ENCODE measurements at regions not wholly inside any gene's neighbourhood (a gene's known extent, or its start where the extent isn't known, plus 50 kb on each side); places are given as distances from the start of the nearest gene placed in this dataset.

- no peak for DNase-seq (ENCODE audit: low read depth)
Observed at GRCh38 chr5:58403822-58404433, 56.0 kb downstream of the PLK2 start.

DNA sequence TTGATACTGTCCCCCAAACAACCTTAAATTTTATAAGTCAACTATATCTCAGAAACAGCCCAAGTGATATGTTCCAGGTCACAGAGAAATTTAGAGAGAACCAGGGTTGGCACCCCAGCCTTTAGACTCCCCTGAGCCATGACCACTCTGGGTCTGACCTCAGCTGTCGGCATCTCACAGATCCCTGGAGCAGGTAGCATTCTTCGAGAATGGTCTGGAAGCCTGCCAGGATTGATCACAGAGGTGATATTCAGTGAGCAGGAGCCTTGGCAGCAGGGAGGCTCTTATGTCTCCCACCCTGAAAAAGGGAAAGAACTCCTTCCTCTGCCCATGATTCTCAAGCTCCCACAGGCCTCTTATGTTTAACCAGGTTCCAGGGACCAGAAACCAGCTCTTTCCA lies 58.2 kb downstream of the PLK2 start:
- no peak for DNase-seq (ENCODE audit: low read depth)

DNA sequence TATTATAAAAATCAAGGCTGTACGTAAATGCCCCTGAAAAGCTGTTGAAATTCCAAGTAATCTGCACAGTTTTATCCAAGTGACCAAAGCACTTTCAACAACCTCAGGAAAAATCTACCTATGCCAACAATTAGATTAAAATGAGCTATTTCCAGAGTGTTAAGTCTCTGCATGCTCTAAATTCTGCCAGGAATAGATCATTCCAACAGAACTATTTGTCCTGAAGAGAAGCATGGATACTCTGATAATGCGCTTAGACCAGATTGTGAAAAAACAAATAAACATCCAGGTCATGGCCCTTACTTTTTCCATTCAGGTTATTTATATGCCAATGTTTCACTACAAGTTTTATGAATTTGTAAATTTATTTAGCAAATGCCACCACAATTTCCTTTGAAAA lies 59.1 kb downstream of the PLK2 start:
- DNase-seq (ENCODE audit: low read depth) = no peak

DNA sequence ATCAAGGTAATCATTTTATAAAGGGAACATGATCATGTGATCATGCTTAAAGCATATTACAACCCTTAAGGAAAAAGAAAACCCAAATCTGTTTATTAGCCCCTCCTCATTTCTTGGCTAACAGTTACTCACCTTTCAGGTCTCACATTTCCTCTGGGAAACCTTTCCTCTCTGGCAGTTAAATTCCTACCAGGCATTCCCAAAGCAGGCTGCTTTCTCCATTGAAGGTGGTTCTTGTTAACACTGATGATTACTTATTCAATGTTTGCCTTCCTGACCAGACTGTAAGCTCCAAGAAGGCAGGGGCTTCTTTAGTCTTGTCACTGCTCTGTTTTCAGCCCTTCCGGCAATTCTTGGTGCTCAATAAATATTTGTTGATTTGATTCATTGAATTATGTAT lies 59.9 kb downstream of the PLK2 start:
- DNase-seq (ENCODE audit: low read depth) = no peak

DNA sequence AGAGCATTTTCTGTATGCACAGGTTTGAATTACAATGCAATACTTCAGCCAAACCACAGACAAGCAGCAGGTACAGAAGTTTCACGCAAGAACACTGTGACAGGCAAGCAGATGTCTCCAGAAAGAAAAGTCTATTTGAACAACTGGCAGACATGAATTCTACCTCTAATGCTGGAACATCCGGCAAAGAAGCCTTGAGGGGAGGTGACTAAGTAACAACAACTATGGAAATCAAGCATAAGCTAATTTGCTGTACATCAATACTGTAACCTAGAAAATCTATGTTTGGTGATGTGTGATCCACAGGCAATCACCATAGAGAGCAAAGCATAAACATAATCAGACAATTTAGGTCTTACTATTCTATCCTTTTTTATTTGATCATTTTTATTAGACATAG lies 65.5 kb downstream of the PLK2 start:
- no peak for DNase-seq (ENCODE audit: low read depth)

GRCh38 chr5:58393716-58394115 lies 66.2 kb downstream of the PLK2 start:
- DNase-seq (ENCODE audit: low read depth) = no peak

DNA sequence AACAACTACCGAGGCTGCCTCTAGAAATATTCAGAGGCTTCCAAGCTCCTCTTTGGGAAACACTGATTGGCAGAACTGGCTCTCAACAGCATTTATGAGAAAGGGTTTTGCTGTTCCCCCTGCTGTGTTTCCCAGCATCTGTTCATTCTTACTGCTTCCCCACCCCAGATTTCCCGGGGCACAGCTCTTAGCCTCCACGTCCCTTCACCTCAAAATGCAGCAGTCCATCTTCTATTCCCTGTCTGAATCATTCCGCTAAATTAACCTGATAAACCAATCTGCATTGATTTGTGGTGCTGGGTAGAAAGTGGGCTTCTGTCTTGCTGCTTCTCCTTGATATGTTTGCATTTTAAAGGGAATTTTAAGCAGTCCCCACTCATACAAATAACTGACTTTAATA lies 67.4 kb downstream of the PLK2 start:
- no peak for DNase-seq (ENCODE audit: low read depth)

GRCh38 chr5:58383448-58383847 lies 76.4 kb downstream of the PLK2 start:
- no peak for DNase-seq (ENCODE audit: low read depth)

- DNase-seq (ENCODE audit: low read depth) = no peak
Observed at GRCh38 chr5:58382131-58382534, 77.8 kb downstream of the PLK2 start.

GRCh38 chr5:58381566-58381965 lies 78.3 kb downstream of the PLK2 start:
- no peak for DNase-seq (ENCODE audit: low read depth)

DNA sequence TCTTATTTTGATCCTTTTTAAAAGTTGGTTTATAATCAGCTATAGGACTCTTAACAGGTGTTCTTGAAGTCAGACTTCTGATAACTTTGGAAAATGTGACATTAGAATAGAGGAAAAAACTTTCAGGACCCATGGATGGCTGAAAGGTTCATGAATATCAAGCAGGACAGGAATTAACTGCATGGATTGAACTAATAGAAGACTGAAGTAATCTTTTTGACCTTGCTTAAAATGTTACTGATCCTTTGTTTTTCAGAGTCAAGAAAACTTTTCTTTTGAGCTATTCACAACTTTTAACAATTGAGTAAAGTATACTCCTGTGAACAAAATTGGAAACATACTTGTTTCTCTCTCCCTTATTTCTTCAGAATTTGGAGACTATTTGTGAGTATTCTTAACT lies 79.2 kb downstream of the PLK2 start:
- no peak for DNase-seq (ENCODE audit: low read depth)

DNA sequence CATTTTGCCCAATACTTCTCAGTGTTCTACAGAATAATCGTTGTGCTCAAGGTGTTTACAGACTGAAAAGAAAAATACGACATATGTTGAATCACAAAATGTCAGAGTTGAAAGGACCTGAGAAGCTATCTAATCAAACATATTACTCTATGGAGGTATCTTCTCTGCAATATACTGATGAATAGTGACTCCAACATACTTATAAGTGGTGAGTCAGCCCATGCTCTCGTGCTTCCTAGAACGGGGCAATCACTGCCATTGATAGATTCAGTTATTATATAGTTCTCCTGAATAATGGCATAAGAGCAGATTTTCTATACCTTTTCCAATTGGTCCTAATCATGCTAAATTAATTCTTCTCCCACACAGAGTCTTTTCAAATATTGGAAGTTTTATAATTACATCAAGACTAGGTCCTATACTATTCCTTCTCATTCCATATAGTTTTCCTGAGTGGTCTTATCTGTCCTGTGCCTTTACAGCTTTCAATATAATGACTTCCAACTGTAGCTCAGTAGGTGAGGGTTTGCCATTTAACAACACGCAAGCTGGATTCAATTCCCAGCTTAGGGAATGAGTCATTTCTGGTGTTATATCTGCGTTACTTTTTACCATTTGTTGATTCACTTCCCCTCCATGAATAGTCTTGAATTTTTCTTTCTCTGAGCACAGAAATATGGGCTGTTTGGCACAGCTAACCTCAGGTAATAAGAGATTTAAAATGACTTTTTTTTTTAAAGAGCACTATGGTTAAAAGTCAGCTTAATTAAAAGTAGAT lies 81.1 kb downstream of the PLK2 start:
- no peak for DNase-seq (ENCODE audit: low read depth)

DNA sequence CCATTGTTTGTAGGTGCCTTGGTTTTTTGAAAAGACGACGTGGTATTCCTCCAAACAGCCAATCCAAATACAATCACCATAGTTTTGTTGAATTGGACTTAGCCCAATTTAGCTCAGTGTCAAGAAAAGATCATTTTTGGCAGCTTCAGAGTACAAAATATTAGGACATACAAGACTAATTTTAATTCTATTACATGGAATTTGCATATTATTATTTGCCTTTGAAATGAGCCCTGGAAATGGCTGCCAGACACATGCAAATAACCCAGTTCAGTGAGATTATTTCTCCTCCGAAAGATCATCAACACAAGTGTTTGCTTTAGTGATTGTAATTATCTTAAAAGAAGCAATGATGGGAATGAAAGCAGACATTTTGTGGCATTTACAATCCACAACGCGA lies 89.3 kb downstream of the PLK2 start:
- DNase-seq (ENCODE audit: low read depth) = no peak

DNA sequence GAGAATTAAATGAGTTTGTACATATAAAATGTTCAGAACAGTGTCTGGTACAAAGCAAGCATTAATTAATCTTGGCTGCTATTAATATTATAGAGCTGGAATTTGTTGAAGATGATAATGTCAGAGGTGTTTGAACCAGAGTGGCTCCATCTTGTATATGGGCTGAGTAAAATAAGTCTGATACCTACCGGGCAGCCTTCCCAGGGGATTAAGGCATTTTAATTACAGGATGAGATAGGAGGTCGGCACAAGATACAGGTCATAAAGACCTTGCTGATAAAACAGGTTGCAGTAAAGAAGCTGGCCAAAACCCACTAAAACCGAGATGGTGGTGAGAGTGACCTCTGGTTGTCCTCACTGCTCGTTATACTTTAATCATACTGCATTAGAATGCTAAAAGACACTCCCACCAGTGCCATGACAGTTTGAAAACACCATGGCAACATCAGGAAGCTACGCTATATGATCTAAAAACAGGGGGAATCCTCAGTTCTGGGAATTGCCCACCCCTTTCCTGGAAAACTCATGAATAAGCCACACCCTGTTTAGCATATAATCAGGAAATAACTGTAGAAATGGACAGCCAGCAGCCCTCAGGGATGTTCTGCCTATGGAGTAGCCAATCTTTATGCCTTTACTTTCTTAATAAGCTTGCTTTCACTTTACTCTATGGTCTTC lies 90.2 kb downstream of the PLK2 start:
- DNase-seq (ENCODE audit: low read depth) = no peak

DNA sequence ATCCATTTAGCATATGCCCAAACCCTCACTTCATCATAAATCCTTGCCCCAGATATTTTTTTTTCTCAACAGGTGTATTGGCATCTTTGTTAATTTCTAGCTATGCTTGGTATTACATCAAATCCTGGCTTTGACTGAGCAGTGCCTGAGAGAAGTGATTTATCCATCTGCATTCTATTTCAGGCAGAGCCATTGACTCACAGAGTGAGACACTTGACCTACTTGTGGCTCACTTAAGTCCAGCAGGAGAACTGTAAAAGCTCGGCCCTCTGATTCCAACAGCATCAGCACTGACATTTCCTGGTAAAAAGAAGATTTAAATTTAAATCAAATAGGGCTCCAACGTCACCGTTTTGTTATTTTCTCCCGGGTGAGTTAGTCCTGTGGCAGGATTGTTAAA lies 93.4 kb downstream of the PLK2 start:
- no peak for DNase-seq (ENCODE audit: low read depth)

DNA sequence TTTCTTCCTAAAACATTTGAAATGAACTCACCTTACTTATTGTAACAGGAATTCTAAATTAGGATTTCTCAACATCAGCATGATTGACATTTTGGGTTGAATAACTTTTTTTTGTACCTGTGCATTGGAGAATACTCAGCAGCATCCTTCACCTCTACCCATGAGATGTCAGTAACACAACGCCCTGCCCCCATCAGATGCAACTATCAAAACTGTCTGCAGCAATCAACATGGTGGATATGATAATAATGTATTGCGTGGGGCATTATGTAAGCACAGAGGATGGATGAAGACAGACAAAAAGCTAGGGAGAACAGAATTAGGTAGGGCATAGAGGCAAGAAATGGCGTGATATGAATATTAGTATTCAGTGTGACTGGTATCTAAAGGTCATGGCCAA lies 94.1 kb downstream of the PLK2 start:
- DNase-seq (ENCODE audit: low read depth) = no peak

DNA sequence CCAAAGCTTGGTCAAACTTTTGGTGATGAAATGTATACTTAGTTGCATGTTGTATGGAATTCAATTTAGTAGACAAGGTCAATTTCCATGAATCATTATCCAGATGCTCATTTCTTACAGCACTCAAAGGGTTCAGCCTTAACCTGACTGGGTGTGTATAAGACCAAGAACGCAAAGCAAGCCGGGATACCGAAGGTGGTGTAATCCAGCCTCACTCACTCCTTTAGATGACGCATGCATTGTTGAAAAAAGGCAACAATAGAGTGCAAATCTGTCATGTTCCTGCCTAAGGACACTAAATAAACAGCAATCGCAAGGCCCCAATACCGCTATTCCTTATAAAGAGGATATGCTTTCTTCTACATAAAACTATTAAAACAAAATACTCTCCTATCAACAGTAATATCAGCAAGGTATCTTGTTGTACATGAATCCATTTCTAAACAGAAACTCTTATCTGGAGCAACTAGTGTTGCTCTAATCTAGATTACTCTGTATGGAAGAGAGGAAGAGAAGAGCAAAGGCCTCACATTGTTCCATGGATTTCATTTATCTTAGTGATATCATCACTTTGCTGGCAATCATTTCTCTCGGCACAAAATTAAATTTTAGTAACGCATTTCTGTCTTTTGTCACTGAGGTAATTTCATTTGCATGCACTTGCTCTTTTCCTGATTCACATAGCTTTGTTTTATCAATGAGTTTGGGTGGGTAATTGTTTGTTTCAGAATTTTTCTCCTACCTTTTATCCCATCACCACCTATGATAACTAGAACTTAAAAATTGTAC lies 96.2 kb downstream of the PLK2 start:
- DNase-seq (ENCODE audit: low read depth) = no peak

DNA sequence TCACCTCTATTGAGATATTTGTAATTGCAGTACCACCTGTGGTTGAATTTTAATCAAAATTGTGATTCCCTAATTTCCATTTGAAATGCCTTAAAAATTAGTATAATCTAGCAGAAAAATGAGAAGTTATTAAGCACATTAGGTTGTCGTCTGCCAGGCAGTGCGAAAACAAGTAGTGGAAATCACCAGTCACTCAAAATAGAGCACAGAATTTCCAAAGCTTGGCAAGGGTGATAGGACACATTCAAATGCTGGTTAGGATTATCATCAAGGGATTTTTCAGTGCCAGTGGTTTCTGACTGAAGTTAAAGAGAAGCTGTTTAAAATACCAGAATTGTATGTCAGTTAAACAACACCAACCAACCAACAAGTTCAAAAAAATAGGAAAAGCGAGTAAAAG lies 97.8 kb downstream of the PLK2 start:
- no peak for DNase-seq (ENCODE audit: low read depth)

DNA sequence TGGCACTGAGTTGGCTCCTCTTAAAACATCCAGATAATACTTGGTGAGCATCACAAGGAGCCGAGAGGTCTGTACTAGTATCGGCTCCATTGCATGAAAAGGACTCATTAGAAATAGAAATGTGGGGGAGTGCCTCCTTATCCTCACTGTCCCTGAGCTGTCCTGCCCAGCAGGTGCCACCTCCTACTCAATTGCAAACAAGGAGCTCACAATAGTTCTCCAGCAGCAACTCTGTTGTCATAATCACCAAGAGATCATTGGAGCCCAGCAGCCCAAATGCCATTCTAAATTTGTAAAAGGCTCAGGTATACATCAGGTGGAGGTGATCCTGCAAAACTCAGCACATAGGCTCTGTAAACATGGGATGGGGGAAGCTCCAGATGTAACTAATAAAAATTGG lies 99.1 kb downstream of the PLK2 start:
- no peak for DNase-seq (ENCODE audit: low read depth)

DNA sequence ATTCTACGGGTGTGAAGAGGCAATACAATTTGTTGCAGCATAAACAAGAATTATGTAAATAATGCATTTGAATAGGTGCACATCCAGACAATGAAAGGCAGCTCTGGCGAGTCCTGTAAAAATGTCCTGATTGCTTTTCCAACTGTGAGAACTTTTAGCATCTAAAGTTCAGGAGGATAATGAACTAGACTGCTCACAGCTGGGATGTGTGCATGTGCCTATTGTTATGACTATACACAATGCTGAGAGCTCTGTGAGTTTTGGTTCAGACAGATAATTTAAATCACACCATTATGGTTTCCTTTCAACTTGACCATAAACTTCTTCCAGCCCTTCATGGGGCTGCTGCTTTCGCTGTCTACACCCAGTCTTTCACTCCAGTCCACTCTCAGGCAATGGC lies 99.9 kb downstream of the PLK2 start:
- no peak for DNase-seq (ENCODE audit: low read depth)

GRCh38 chr5:58358501-58359178 lies 101.2 kb downstream of the PLK2 start:
- no peak for DNase-seq (ENCODE audit: low read depth)

All from fibroblast of the conjunctiva (primary cell).